Right atrium auricular region (tissue), 2 donors: ENCODE measurements at regions not wholly inside any gene's neighbourhood (a gene's known extent, or its start where the extent isn't known, plus 50 kb on each side); places are given as distances from the start of the nearest gene placed in this dataset.

ENCODE experiments used
- DNase-seq: peaks from one replicate; pipeline ENCODE4 v3.0.0-alpha.2; 2019; ENCODE audit warnings: low spot score
- H3K27ac ChIP-seq, 2 donors: fragments of 200-600 bp; sonication (generic); 1 replicate in 1 of 2; 2 replicates in 1 of 2; pipeline ENCODE4 v1.5.1; 2016 to 2019
- H3K27me3 ChIP-seq, 2 donors: fragments of 200-600 bp; sonication (generic); one replicate each; pipeline versions ENCODE4 v1.5.1 to v1.6.0; 2017 to 2019
- H3K36me3 ChIP-seq: fragments of 200-600 bp; sonication (generic); one replicate; pipeline ENCODE4 v1.5.1; 2016
- H3K4me1 ChIP-seq, 2 donors: fragments of 200-600 bp; sonication (generic); one replicate each; pipeline versions ENCODE4 v1.5.1 to v1.6.0; 2017 to 2019
- H3K4me3 ChIP-seq, 2 donors: fragments of 200-600 bp; sonication (generic); 1 replicate in 1 of 2; 2 replicates in 1 of 2; pipeline ENCODE4 v1.5.1; 2017 to 2019; ENCODE audit warnings: mild to moderate bottlenecking in 1 of 2, moderate library complexity in 1 of 2
- H3K9me3 ChIP-seq, 2 donors: fragments of 200-600 bp; sonication (generic); one replicate each; pipeline ENCODE4 v1.5.1; 2019
- TF ChIP-seq, protein P1 (sequence below), 2 donors: fragments of 200-600 bp; sonication (generic); IDR thresholded peaks; one replicate each; pipeline ENCODE4 v1.5.1; 2019; ENCODE audit warnings: antibody characterized with exemption in 2 of 2

DNA sequence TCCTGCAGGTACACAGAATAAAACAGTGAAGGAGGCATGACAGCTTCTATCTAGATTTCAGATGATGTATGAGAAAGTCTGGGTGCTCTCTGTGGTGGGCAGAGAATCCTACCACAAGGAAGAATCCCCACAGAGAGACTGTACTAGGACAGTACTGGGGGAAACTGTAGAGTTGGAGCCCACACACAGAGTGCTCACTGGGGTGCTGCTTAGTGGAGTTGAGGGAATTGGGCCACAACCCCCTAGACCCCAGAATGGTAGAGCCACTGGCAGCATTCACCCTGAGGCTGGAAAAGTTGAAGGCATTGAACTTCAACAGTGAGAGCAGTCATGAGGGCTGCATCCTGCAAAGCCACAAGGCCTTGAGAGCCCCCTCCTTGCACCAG lies 62.2 kb upstream of the TNFRSF21 start:
- TF ChIP-seq, protein P1, sequence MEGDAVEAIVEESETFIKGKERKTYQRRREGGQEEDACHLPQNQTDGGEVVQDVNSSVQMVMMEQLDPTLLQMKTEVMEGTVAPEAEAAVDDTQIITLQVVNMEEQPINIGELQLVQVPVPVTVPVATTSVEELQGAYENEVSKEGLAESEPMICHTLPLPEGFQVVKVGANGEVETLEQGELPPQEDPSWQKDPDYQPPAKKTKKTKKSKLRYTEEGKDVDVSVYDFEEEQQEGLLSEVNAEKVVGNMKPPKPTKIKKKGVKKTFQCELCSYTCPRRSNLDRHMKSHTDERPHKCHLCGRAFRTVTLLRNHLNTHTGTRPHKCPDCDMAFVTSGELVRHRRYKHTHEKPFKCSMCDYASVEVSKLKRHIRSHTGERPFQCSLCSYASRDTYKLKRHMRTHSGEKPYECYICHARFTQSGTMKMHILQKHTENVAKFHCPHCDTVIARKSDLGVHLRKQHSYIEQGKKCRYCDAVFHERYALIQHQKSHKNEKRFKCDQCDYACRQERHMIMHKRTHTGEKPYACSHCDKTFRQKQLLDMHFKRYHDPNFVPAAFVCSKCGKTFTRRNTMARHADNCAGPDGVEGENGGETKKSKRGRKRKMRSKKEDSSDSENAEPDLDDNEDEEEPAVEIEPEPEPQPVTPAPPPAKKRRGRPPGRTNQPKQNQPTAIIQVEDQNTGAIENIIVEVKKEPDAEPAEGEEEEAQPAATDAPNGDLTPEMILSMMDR (IDR thresholded peaks at IDR 0.05): no peak
- no peaks in the 10 kb centered on the region for H3K36me3 ChIP-seq
- H3K27me3 ChIP-seq: no peaks in the 10 kb centered on the region
- H3K4me1 ChIP-seq: no peaks in the 10 kb centered on the region
- H3K4me3 ChIP-seq: no peak overlapping the region
- no peaks in the 10 kb centered on the region for H3K9me3 ChIP-seq
- H3K27ac ChIP-seq: no peak overlapping the region
- DNase-seq: no peak

DNA sequence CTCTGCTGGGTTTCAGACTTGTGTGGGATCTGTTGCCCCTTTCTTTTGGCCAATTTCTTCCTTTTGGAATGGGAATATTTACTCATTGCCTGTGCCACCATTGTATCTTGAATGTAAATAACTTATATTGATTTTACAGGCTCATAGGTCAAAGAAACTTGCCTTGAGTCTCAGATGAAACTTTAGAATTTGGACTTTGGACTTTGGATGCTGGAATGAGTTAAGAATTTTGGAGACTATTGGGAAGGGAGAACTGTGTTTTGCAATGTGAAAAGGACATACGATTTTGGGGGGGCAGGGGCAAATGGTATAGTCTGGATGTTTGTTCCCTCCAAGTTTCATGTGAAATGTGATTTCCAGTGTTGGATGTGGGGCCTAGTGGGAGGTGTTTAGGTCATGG lies 62.6 kb upstream of the TNFRSF21 start:
- Histone ChIP-seq H3K27ac (no peak overlapping the region), H3K27me3 (no peaks in the 10 kb centered on the region), H3K36me3 (no peaks in the 10 kb centered on the region), H3K9me3 (no peaks in the 10 kb centered on the region), H3K4me1 (no peaks in the 10 kb centered on the region), H3K4me3 (no peak overlapping the region)
- TF ChIP-seq, protein P1 (IDR thresholded peaks at IDR 0.05): no peak
- DNase-seq: no peak

DNA sequence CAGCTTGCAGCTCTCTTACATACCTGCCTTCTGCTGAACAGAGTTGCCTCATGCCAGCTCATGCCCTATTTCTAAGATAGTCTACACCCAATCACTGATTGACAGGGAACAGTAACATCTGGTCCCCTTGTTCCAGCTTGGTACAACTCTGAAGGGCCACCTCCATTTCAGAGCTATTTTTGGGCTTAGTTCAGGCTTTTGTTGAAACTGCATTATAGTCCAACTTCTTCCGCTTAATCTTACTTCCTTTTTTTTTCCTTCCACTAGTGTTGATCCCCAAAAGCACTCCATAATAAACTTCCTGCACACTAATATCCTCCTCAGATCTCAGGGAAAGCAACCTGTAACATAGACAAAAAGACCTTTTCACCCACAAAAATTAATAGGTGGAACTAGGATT lies 65.7 kb upstream of the TNFRSF21 start:
- no peaks in the 10 kb centered on the region for H3K4me1 ChIP-seq

DNA sequence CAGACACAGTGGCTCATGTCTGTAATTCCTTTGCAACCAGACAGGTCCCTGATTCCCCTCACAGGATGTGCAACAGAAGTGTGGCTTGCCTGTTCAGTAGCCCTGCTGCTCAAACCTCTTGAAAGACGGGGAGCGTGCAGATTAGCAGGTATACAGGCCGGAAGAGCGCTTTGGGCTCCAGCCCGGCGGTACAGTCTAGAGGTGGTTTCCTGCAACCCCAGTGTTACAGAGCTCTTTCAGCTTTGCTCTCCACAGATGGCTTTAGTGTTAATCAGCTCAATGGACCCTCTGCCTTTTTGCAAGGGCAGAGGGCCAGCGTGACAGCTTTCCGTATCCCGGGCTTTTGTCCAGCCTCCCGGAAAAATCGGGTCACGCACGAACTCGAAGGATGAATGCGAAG lies 67.2 kb upstream of the TNFRSF21 start:
- Histone ChIP-seq H3K4me3 (no peak overlapping the region), H3K27ac (no peak overlapping the region), H3K9me3 (no peaks in the 10 kb centered on the region), H3K4me1 (no peaks in the 10 kb centered on the region), H3K27me3 (peaks cover 0 to 3% of the 10 kb centered on the region in 2 donors), H3K36me3 (no peaks in the 10 kb centered on the region)
- TF ChIP-seq, protein P1 (IDR thresholded peaks at IDR 0.05): no peak
- no peak for DNase-seq

More for the DNA sequence above, 65.7 kb upstream of the TNFRSF21 start:
- no peaks in the 10 kb centered on the region for H3K36me3 ChIP-seq
- TF ChIP-seq, protein P1 (IDR thresholded peaks at IDR 0.05): no peak
- no peak overlapping the region for H3K4me3 ChIP-seq
- H3K27me3 ChIP-seq: peaks cover 0 to 3% of the 10 kb centered on the region in 2 donors
- no peak overlapping the region for H3K27ac ChIP-seq
- DNase-seq: no peak
- no peaks in the 10 kb centered on the region for H3K9me3 ChIP-seq

DNA sequence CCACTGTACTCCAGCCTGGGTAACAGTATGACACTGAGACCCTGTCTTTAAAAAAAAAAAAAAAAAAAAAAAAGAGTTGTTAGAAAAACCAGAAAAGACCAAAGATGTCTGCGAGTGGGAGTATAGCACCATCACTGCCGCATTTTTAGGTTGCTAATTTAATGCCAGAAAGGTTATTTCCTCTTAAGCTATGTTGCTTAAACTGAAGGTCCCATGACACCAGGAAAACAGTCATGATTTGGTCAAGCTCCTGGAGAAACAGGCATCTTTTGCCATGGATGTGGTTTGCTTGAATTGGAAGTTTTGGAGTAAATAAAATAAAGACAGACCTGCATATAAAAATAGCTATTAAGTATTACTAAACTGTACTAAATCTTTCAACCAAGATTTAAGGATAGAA lies 68.3 kb upstream of the TNFRSF21 start:
- peaks cover 0 to 3% of the 10 kb centered on the region in 2 donors for H3K27me3 ChIP-seq
- H3K36me3 ChIP-seq: no peaks in the 10 kb centered on the region
- TF ChIP-seq, protein P1 (IDR thresholded peaks at IDR 0.05): no peak
- H3K9me3 ChIP-seq: no peaks in the 10 kb centered on the region
- no peaks in the 10 kb centered on the region for H3K4me1 ChIP-seq
- DNase-seq: no peak
- no peak overlapping the region for H3K27ac ChIP-seq
- H3K4me3 ChIP-seq: no peak overlapping the region

DNA sequence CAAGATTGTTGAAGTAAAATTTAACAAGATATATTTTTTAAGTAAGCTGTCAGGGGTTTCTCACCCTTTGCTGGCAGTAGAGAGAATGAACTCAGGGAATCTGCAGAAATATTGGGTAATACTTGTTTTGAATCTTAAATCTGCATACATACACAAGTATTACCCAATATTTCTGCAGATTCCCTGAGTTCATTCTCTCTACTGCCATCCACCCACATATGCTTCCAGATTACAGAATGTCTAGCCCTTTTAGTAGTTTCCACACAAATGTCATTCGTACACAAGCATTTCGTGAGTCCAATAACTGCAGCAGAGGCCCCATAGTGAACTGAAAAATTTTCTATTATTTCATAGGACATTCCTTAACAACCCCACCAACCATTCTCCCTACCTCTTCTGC lies 69.6 kb upstream of the TNFRSF21 start:
- peaks cover 0 to 3% of the 10 kb centered on the region in 2 donors for H3K27me3 ChIP-seq
- peaks cover 0 to 6% of the 10 kb centered on the region in 2 donors for H3K9me3 ChIP-seq
- no peak for DNase-seq
- no peaks in the 10 kb centered on the region for H3K36me3 ChIP-seq
- TF ChIP-seq, protein P1 (IDR thresholded peaks at IDR 0.05): no peak
- no peak overlapping the region for H3K4me3 ChIP-seq
- no peaks in the 10 kb centered on the region for H3K4me1 ChIP-seq
- no peak overlapping the region for H3K27ac ChIP-seq
